Trophoblast cell (in vitro differentiated cells and primary cell): ENCODE measurements at regions not wholly inside any gene's neighbourhood (a gene's known extent, or its start where the extent isn't known, plus 50 kb on each side); places are given as distances from the start of the nearest gene placed in this dataset.
"Not testable (repeated sequence)": the region's sequence is repeated elsewhere in the genome, so short reads cannot be mapped to it uniquely, and the experiment has no call there.

Source experiments
- DNase-seq, 2 donors: peaks; one replicate each; pipeline ENCODE4 v3.0.0-alpha.2; 2016
- H2AFZ ChIP-seq: 2 replicates; pipeline ENCODE4 v1.6.1; 2013; ENCODE audit warnings: low read length, moderate library complexity, mild to moderate bottlenecking; ENCODE audit not compliant: insufficient read depth, poor library complexity
- H2AK5ac ChIP-seq: 2 replicates; pipeline ENCODE4 v1.6.1; 2013; ENCODE audit warnings: mild to moderate bottlenecking, low read length
- H2BK120ac ChIP-seq: 2 replicates; pipeline ENCODE4 v1.6.1; 2013; ENCODE audit warnings: low read length, mild to moderate bottlenecking, moderate library complexity; ENCODE audit not compliant: insufficient read depth, poor library complexity
- H2BK12ac ChIP-seq: 2 replicates; pipeline ENCODE4 v1.6.1; 2013; ENCODE audit warnings: mild to moderate bottlenecking, low read length, moderate library complexity
- H2BK5ac ChIP-seq: 2 replicates; pipeline ENCODE4 v1.6.1; 2013; ENCODE audit warnings: low read length, low read depth, moderate library complexity, mild to moderate bottlenecking; ENCODE audit not compliant: poor library complexity
- H3K14ac ChIP-seq: 2 replicates; pipeline ENCODE4 v1.6.1; 2013; ENCODE audit warnings: mild to moderate bottlenecking, low read length
- H3K18ac ChIP-seq: 2 replicates; pipeline ENCODE4 v1.6.1; 2013; ENCODE audit warnings: mild to moderate bottlenecking, low read length
- H3K23ac ChIP-seq: 2 replicates; pipeline ENCODE4 v1.6.1; 2013; ENCODE audit warnings: low read length
- H3K27ac ChIP-seq: 2 replicates; pipeline ENCODE4 v1.5.1; 2013; ENCODE audit warnings: low read depth, mild to moderate bottlenecking, inconsistent platforms, low read length, moderate library complexity
- H3K27me3 ChIP-seq: 2 replicates; pipeline ENCODE4 v1.6.1; 2013; ENCODE audit warnings: inconsistent platforms, mild to moderate bottlenecking, low read length, moderate library complexity; ENCODE audit not compliant: insufficient read depth
- H3K36me3 ChIP-seq, 2 experiments: 1 replicate in 1 of 2; 2 replicates in 1 of 2; pipeline ENCODE4 v1.6.1; 2013; ENCODE audit warnings: low read length in 2 of 2, mild to moderate bottlenecking in 2 of 2, moderate library complexity in 1 of 2; ENCODE audit not compliant: insufficient read depth in 2 of 2, control insufficient read depth in 1 of 2
- H3K4ac ChIP-seq: 2 replicates; pipeline ENCODE4 v1.6.1; 2013; ENCODE audit warnings: low read depth, mild to moderate bottlenecking, low read length, moderate library complexity
- H3K4me1 ChIP-seq, 2 experiments: 1 replicate in 1 of 2; 2 replicates in 1 of 2; pipeline ENCODE4 v1.6.1; 2013; ENCODE audit warnings: low read length in 2 of 2, mild to moderate bottlenecking in 2 of 2, moderate library complexity in 1 of 2; ENCODE audit not compliant: insufficient read depth in 2 of 2, control insufficient read depth in 1 of 2
- H3K4me2 ChIP-seq: 2 replicates; pipeline ENCODE4 v1.6.1; 2013; ENCODE audit warnings: inconsistent platforms, mild to moderate bottlenecking, low read length, moderate library complexity
- H3K4me3 ChIP-seq: 2 replicates; pipeline ENCODE4 v1.5.1; 2013; ENCODE audit warnings: mild to moderate bottlenecking, low read depth, low read length, inconsistent platforms
- H3K79me1 ChIP-seq: one replicate; pipeline ENCODE4 v1.6.1; 2013; ENCODE audit warnings: low read length
- H3K79me2 ChIP-seq: 2 replicates; pipeline ENCODE4 v1.6.1; 2013; ENCODE audit warnings: low read length, mild to moderate bottlenecking; ENCODE audit not compliant: control insufficient read depth, insufficient read depth, poor library complexity
- H3K9ac ChIP-seq: 2 replicates; pipeline ENCODE4 v1.6.1; 2013; ENCODE audit warnings: mild to moderate bottlenecking, low read length
- H3K9me3 ChIP-seq: 2 replicates; pipeline ENCODE4 v1.6.1; 2013; ENCODE audit warnings: low read depth, mild to moderate bottlenecking, control low read depth, inconsistent platforms, low read length; ENCODE audit not compliant: insufficient read depth
- H4K12ac ChIP-seq: 2 replicates; pipeline ENCODE4 v1.6.1; 2013; ENCODE audit warnings: low read depth, mild to moderate bottlenecking, low read length, moderate library complexity
- H4K8ac ChIP-seq: 2 replicates; pipeline ENCODE4 v1.6.1; 2013; ENCODE audit warnings: low read depth, mild to moderate bottlenecking, low read length, moderate library complexity
- H4K91ac ChIP-seq: one replicate; pipeline ENCODE4 v1.6.1; 2013; ENCODE audit warnings: low read depth, mild to moderate bottlenecking, low read length, moderate library complexity
- WGBS: extraction: QIAGEN DNeasy Blood & Tissue Kit; methylation state at CpG from one replicate; pipeline ENCODE4 v1.1.7; 2013; ENCODE audit warnings: missing lambda C conversion rate; ENCODE audit not compliant: insufficient read length, insufficient coverage; ENCODE audit errors: extremely low coverage; 5-methylcytosine and 5-hydroxymethylcytosine counted together

GRCh38 chr6:122886481-122886880 lies 97.4 kb downstream of the SMPDL3A start:
- Histone ChIP-seq H4K12ac (no peak overlapping the region), H3K27ac (no peak overlapping the region), H3K9ac (no peak overlapping the region), H3K14ac (no peak overlapping the region), H3K9me3 (no peaks in the 10 kb centered on the region), H3K4ac (no peak overlapping the region), H2BK12ac (no peak overlapping the region), H2AK5ac (no peak overlapping the region), H3K4me1 (no peaks in the 10 kb centered on the region), H3K18ac (no peak overlapping the region), H3K23ac (no peak overlapping the region), H3K36me3 (no peaks in the 10 kb centered on the region), H3K27me3 (no peaks in the 10 kb centered on the region), H3K4me3 (no peak overlapping the region), H3K79me1 (no peaks in the 10 kb centered on the region), H4K8ac (no peak overlapping the region), H4K91ac (no peak overlapping the region), H2BK5ac (no peak overlapping the region), H3K79me2 (no peaks in the 10 kb centered on the region), H2AFZ (no peak overlapping the region), H3K4me2 (no peak overlapping the region), H2BK120ac (no peak overlapping the region)
- no CpG with 5 or more reads among the region's 4 CpGs for WGBS
- DNase-seq, result no peak

- no peak overlapping the region for H3K4ac ChIP-seq
- no peak overlapping the region for H3K4me2 ChIP-seq
- H4K91ac ChIP-seq, result no peak overlapping the region
- no peak for DNase-seq
- no peaks in the 10 kb centered on the region for H3K27me3 ChIP-seq
- no peaks in the 10 kb centered on the region for H3K36me3 ChIP-seq
- H3K79me2 ChIP-seq, result no peaks in the 10 kb centered on the region
- H2AFZ ChIP-seq, result no peak overlapping the region
- no peaks in the 10 kb centered on the region for H3K4me1 ChIP-seq
- no peak overlapping the region for H3K14ac ChIP-seq
- H3K79me1 ChIP-seq, result no peaks in the 10 kb centered on the region
- H3K4me3 ChIP-seq, result no peak overlapping the region
- no peak overlapping the region for H4K8ac ChIP-seq
- no peak overlapping the region for H2AK5ac ChIP-seq
- no peak overlapping the region for H2BK12ac ChIP-seq
- no peak overlapping the region for H3K27ac ChIP-seq
- no peak overlapping the region for H2BK5ac ChIP-seq
- no peak overlapping the region for H3K23ac ChIP-seq
- no peak overlapping the region for H4K12ac ChIP-seq
- H2BK120ac ChIP-seq, result no peak overlapping the region
- no peak overlapping the region for H3K18ac ChIP-seq
- no peak overlapping the region for H3K9ac ChIP-seq
- H3K9me3 ChIP-seq, result no peaks in the 10 kb centered on the region
These were observed 98.9 kb downstream of the SMPDL3A start for GRCh38 chr6:122887941-122888340.

- H2BK12ac ChIP-seq, H2BK5ac ChIP-seq, H3K14ac ChIP-seq, H3K79me2 ChIP-seq, H3K36me3 ChIP-seq, H3K18ac ChIP-seq, H3K4me2 ChIP-seq, H3K23ac ChIP-seq, H2BK120ac ChIP-seq, H3K4me1 ChIP-seq, H3K4ac ChIP-seq, H4K8ac ChIP-seq, H3K79me1 ChIP-seq, H2AFZ ChIP-seq, H3K9ac ChIP-seq, H3K4me3 ChIP-seq, H3K27ac ChIP-seq, H3K9me3 ChIP-seq, H2AK5ac ChIP-seq, H4K12ac ChIP-seq, H3K27me3 ChIP-seq, DNase-seq, H4K91ac ChIP-seq: not testable (repeated sequence)
- WGBS, result no CpG with 5 or more reads among the region's 1 CpG
These were observed 99.6 kb downstream of the SMPDL3A start for GRCh38 chr6:122888680-122889079.

- WGBS, result no CpG with 5 or more reads among the region's 4 CpGs
- Histone ChIP-seq H2AK5ac (no peak overlapping the region), H3K14ac (no peak overlapping the region), H3K4me1 (no peaks in the 10 kb centered on the region), H2AFZ (no peak overlapping the region), H3K4ac (no peak overlapping the region), H4K12ac (no peak overlapping the region), H3K79me1 (no peaks in the 10 kb centered on the region), H3K27ac (no peak overlapping the region), H3K9me3 (no peaks in the 10 kb centered on the region), H3K4me3 (no peak overlapping the region), H3K27me3 (no peaks in the 10 kb centered on the region), H2BK5ac (no peak overlapping the region), H3K4me2 (no peak overlapping the region), H3K23ac (no peak overlapping the region), H4K91ac (no peak overlapping the region), H3K79me2 (no peaks in the 10 kb centered on the region), H2BK12ac (no peak overlapping the region), H3K9ac (no peak overlapping the region), H2BK120ac (no peak overlapping the region), H4K8ac (no peak overlapping the region), H3K36me3 (no peaks in the 10 kb centered on the region), H3K18ac (no peak overlapping the region)
- DNase-seq, result no peak
These were observed 101.2 kb downstream of the SMPDL3A start for GRCh38 chr6:122890250-122890649.

- Histone ChIP-seq H4K8ac (no peak overlapping the region), H3K4me3 (no peak overlapping the region), H4K91ac (no peak overlapping the region), H3K4me2 (no peak overlapping the region), H3K79me2 (no peaks in the 10 kb centered on the region), H2AK5ac (no peak overlapping the region), H2BK120ac (no peak overlapping the region), H3K4me1 (no peaks in the 10 kb centered on the region), H3K36me3 (no peaks in the 10 kb centered on the region), H3K79me1 (no peaks in the 10 kb centered on the region), H2BK5ac (no peak overlapping the region), H3K14ac (no peak overlapping the region), H3K18ac (no peak overlapping the region), H2AFZ (no peak overlapping the region), H3K27me3 (no peaks in the 10 kb centered on the region), H3K27ac (no peak overlapping the region), H3K4ac (no peak overlapping the region), H3K9me3 (no peaks in the 10 kb centered on the region), H2BK12ac (no peak overlapping the region), H4K12ac (no peak overlapping the region), H3K9ac (no peak overlapping the region), H3K23ac (no peak overlapping the region)
- DNase-seq, result no peak
These were observed 101.2 kb upstream of the CLVS2 start for GRCh38 chr6:122894791-122895190.
